Neural cell (in vitro differentiated cells): ENCODE measurements at regions not wholly inside any gene's neighbourhood (a gene's known extent, or its start where the extent isn't known, plus 50 kb on each side); places are given as distances from the start of the nearest gene placed in this dataset.

Source experiments
- EP300 ChIP-seq: fragments of 450-650 bp; conservative IDR thresholded peaks from 2 replicates; pipeline ENCODE4 v1.6.1; 2014; ENCODE audit warnings: antibody characterized with exemption, mild to moderate bottlenecking, moderate library complexity; ENCODE audit not compliant: poor library complexity, severe bottlenecking
- EZH2 ChIP-seq: fragments of 200-600, 300-800 bp; shearing (Covaris generic), sonication (generic); IDR thresholded peaks from 2 replicates; pipeline ENCODE4 v1.6.1; 2014; ENCODE audit warnings: antibody characterized with exemption, low read length, borderline replicate concordance, mild to moderate bottlenecking; ENCODE audit not compliant: insufficient read depth, poor library complexity, severe bottlenecking
- MXI1 ChIP-seq: fragments of 450-650 bp; conservative IDR thresholded peaks from 2 replicates; pipeline ENCODE4 v1.6.1; 2014; ENCODE audit warnings: antibody characterized with exemption, mild to moderate bottlenecking; ENCODE audit not compliant: poor library complexity, severe bottlenecking
- POLR2AphosphoS5 ChIP-seq: IDR thresholded peaks from 2 replicates; pipeline ENCODE4 v1.6.1; 2012
- RAD21 ChIP-seq: fragments of 450-650 bp; conservative IDR thresholded peaks from 2 replicates; pipeline ENCODE4 v1.6.1; 2014; ENCODE audit warnings: antibody characterized with exemption, mild to moderate bottlenecking, moderate library complexity
- SMC3 ChIP-seq: fragments of 450-650 bp; conservative IDR thresholded peaks from 2 replicates; pipeline ENCODE4 v1.6.1; 2014; ENCODE audit warnings: antibody characterized with exemption, mild to moderate bottlenecking, moderate library complexity; ENCODE audit not compliant: poor library complexity
- TAF1 ChIP-seq: IDR thresholded peaks from 2 replicates; pipeline ENCODE4 v1.6.1; 2012; ENCODE audit warnings: low read depth
- TF ChIP-seq, protein P1 (sequence below): fragments of 450-650 bp; IDR thresholded peaks from 2 replicates; pipeline ENCODE4 v1.5.1; 2014; ENCODE audit warnings: antibody characterized with exemption, mild to moderate bottlenecking, moderate library complexity; ENCODE audit not compliant: poor library complexity, severe bottlenecking
- TF ChIP-seq, protein P2 (sequence below): IDR thresholded peaks from 2 replicates; pipeline ENCODE4 v1.6.1; 2012; ENCODE audit warnings: borderline replicate concordance

DNA sequence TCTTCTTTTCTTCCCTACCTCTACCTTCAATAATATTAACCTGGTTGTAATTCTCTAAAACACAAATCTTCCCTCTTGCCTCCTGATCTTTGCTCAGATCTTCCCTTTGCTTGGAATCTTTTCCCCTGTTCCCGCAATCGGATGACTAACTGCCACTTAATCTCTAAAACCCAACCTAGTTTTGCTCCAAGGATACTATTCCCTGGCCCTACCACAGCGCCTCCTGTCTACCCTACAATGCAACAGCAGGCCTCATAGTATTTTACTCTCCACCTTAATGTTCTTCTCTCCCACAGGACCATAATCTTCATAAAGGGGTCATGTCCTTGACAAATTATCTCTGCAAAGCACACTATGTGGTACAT, 246.8 kb upstream of the TNP1 start:
- TF ChIP-seq, protein P1, sequence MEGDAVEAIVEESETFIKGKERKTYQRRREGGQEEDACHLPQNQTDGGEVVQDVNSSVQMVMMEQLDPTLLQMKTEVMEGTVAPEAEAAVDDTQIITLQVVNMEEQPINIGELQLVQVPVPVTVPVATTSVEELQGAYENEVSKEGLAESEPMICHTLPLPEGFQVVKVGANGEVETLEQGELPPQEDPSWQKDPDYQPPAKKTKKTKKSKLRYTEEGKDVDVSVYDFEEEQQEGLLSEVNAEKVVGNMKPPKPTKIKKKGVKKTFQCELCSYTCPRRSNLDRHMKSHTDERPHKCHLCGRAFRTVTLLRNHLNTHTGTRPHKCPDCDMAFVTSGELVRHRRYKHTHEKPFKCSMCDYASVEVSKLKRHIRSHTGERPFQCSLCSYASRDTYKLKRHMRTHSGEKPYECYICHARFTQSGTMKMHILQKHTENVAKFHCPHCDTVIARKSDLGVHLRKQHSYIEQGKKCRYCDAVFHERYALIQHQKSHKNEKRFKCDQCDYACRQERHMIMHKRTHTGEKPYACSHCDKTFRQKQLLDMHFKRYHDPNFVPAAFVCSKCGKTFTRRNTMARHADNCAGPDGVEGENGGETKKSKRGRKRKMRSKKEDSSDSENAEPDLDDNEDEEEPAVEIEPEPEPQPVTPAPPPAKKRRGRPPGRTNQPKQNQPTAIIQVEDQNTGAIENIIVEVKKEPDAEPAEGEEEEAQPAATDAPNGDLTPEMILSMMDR, result no peak
- TF ChIP-seq TAF1 (no peak), POLR2AphosphoS5 (no peak), EZH2 (no peak), EP300 (no peak), SMC3 (no peak), RAD21 (no peak), MXI1 (no peak)
- TF ChIP-seq, protein P2, sequence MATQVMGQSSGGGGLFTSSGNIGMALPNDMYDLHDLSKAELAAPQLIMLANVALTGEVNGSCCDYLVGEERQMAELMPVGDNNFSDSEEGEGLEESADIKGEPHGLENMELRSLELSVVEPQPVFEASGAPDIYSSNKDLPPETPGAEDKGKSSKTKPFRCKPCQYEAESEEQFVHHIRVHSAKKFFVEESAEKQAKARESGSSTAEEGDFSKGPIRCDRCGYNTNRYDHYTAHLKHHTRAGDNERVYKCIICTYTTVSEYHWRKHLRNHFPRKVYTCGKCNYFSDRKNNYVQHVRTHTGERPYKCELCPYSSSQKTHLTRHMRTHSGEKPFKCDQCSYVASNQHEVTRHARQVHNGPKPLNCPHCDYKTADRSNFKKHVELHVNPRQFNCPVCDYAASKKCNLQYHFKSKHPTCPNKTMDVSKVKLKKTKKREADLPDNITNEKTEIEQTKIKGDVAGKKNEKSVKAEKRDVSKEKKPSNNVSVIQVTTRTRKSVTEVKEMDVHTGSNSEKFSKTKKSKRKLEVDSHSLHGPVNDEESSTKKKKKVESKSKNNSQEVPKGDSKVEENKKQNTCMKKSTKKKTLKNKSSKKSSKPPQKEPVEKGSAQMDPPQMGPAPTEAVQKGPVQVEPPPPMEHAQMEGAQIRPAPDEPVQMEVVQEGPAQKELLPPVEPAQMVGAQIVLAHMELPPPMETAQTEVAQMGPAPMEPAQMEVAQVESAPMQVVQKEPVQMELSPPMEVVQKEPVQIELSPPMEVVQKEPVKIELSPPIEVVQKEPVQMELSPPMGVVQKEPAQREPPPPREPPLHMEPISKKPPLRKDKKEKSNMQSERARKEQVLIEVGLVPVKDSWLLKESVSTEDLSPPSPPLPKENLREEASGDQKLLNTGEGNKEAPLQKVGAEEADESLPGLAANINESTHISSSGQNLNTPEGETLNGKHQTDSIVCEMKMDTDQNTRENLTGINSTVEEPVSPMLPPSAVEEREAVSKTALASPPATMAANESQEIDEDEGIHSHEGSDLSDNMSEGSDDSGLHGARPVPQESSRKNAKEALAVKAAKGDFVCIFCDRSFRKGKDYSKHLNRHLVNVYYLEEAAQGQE, result no peak
